GM18507 (cell line): ENCODE measurements at regions not wholly inside any gene's neighbourhood (a gene's known extent, or its start where the extent isn't known, plus 50 kb on each side); places are given as distances from the start of the nearest gene placed in this dataset.
"Not testable (repeated sequence)": the region's sequence is repeated elsewhere in the genome, so short reads cannot be mapped to it uniquely, and the experiment has no call there.

Experiments used
- DNase-seq: peaks from one replicate; pipeline ENCODE4 v3.0.0; 2011; ENCODE audit warnings: low read depth; ENCODE audit not compliant: insufficient read length; ENCODE audit errors: extremely low spot score
- FAIRE-seq: peaks from 2 replicates; lab custom pipeline; 2011; peaks lifted over from hg19 to GRCh38; lab: Jason Lieb, UNC

DNA sequence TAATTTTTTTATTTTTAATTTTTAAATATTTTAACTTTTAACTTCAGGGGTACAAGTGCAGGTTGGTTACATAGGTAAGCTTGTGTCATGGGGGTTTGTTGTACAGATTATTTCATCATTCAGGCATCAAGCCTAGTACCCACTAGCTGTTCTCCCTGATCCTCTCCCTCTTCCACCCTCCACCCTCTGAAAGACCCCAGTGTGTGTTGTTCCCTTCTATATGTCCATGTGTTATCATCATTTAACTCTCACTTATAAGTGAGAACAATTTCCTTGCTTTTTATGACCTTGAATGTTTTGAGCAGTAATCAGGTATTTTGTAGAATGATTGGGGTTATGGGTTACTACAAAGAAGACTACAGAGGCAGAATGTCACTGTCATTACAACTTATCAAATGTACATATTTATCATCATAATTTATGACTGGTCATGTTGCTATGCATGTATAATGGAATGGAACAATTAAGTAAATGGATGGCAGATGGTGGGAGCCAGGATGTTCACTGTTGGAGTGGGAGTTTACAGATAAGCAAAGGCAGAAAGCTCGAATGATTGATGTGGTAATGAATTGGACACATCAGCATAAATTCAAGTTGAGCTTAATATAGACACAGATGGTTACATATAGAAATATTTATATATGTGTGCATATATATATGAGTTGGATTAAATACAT, 563.8 kb upstream of the ROBO1 start:
- FAIRE-seq (no peak), DNase-seq (no peak)

GRCh38 chr3:80314541-80314940, 546.7 kb upstream of the ROBO1 start:
- not testable (repeated sequence) for FAIRE-seq, DNase-seq

GRCh38 chr3:80308637-80309036, 540.8 kb upstream of the ROBO1 start:
- no peak for FAIRE-seq
- no peak for DNase-seq

- DNase-seq (no peak), FAIRE-seq (no peak)
Observed at GRCh38 chr3:80307844-80308243, 540.0 kb upstream of the ROBO1 start.

- FAIRE-seq (no peak), DNase-seq (no peak)
Observed at GRCh38 chr3:80297720-80298119, 529.9 kb upstream of the ROBO1 start.

- no peak for DNase-seq
- no peak for FAIRE-seq
Observed at GRCh38 chr3:80285388-80285787, 517.6 kb upstream of the ROBO1 start.

DNA sequence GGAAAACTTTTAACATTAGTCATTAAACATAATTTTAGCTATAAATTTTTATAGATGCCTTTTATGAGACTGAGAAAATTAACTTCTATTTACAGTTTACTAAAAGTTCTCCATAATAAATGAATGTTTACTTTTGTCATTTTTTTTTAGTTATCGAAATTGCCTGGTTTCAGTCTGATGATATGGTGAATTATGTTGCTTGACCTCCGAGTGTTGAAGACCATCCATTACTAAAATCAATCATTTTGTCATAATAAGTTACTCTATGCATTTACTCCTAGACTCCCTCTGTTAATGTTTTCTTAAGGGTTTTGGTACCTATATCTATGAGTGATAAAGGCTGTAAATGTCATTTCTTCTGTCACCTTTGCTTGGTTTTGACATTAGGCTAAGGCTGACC, 516.0 kb upstream of the ROBO1 start:
- DNase-seq, result no peak
- FAIRE-seq, result no peak

DNA sequence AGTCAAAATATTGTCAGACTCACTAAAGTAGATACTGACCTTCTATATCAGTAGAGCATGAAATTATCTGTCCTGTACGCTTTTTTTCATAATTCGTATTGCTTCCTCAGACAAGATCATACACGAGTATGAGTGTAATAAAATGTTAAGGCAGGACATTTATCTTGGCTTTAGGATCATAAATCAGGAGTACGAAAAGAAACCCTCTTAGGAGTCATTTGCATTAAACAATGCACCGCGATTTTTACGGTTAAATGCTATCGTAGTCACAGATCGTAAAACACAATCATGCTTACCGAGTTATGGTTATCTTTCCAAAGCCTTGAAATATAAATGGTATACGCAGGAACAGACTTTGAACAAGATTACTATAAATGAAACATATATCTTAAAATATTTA, 510.3 kb upstream of the ROBO1 start:
- no peak for DNase-seq
- FAIRE-seq, result no peak

DNA sequence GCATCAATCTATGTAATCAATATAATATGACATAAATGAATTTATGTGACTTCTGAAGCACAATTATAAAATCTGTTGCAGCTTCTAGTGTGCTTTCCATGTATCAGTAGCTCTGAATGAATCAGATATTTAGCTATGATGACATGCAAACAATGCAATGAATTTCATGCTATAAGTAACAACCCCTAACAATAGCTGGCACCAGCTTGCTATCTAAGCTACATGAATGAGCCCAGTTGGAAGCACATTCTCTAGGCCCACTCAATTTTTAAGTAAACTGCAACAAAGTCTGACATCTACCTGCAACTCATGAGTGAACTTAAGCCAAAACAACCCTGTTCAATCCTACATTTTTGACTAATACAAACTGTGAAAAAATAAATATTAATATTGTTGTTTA, 507.3 kb upstream of the ROBO1 start:
- DNase-seq, result no peak
- FAIRE-seq, result no peak

DNA sequence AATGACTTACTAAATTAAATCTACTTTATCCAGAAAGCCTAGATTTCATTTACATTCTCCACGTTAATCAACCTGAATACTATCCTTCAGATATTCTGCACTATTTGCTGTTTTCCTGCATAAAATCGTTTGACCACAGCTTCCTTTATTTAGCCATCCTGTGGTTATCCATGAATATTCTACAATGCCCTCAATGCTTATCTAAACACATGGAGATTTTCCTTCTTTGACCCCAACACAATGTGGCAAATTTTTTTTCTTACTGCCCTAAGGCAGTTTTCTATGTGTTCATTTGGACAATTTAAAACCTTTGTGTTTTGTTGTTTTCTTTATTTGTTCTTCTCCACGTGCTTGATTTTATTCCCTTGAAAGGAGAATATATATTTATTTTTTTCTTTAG, 495.5 kb upstream of the ROBO1 start:
- FAIRE-seq (no peak), DNase-seq (no peak)

- FAIRE-seq, result no peak
- DNase-seq, result no peak
Observed at GRCh38 chr3:80261082-80261481, 493.3 kb upstream of the ROBO1 start.

DNA sequence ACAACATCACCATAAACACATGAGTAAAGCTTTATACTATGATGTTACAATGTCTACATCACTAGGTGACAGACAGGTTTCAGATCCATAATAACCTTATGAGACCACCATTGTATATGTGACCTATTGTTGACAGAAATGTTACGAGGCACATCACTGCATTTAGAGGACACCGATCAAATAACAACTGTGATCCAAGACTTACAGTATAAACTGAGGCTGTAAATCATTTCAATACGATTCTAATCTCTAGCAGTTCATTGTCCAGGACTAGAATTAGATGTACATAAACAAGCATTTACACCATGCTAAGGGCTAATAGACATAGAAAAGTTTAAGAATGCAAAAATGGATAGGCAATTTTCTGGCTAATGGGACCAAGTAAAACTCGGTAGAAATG, 491.9 kb upstream of the ROBO1 start:
- FAIRE-seq (no peak), DNase-seq (no peak)

- FAIRE-seq (no peak), DNase-seq (no peak)
Observed at GRCh38 chr3:80252113-80252512, 484.3 kb upstream of the ROBO1 start.

- FAIRE-seq, result no peak
- DNase-seq, result no peak
Observed at GRCh38 chr3:80247766-80248165, 480.0 kb upstream of the ROBO1 start.

DNA sequence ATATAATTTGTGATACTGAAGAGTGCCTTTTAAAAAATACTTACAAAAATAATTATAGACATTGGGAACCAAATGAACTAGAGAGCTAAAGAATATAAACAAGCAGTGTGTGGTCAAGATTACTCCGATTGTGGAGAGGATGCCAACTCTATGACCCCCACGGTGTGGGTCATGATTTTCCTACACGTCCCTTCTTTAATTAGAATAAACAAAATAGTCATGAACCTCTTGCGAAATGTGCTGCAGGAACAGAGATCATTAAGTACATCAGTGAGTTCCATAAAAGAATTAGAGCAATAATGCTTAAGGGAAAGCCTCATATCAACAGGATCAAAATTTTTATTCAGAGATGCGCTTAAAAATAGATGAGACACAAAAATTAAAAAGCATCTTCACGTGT, 476.6 kb upstream of the ROBO1 start:
- DNase-seq (no peak), FAIRE-seq (no peak)

DNA sequence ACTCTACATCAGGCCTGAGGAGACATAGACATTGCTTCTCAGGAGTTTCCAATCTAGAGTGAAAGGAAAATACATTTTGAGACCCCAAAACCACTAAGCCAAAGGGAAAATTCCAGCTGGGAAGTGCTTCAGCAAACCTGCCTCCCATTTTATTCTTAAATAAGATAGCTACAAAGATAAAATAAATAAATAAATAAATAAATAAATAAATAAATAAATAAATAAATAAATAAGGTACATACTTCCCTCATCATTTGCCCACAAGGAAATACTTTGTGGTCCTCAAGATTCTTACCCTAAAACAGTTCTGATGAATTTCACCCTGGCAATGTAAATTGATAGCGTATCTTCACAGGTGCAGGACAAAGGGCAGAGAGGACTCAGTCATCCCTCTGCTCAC, 474.0 kb upstream of the ROBO1 start:
- no peak for FAIRE-seq
- no peak for DNase-seq

DNA sequence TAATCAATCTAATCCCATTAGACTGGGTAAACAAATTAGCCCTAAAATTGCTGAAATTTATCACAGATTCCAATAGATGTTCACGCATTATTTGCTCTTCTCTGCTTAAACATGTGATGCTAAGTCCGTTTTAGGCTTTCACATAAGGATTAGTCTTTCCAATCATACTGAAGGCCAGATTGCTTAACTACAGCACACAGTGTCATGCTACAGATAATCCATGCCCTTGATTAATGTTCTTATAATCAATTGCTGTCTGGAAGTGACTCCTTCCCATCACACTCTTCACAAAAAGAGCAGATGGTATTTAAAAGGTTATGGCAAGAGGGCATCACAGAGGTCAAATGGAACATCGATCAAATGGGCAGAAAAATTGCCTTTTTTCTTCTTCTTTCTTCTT, 471.5 kb upstream of the ROBO1 start:
- no peak for DNase-seq
- FAIRE-seq, result no peak

DNA sequence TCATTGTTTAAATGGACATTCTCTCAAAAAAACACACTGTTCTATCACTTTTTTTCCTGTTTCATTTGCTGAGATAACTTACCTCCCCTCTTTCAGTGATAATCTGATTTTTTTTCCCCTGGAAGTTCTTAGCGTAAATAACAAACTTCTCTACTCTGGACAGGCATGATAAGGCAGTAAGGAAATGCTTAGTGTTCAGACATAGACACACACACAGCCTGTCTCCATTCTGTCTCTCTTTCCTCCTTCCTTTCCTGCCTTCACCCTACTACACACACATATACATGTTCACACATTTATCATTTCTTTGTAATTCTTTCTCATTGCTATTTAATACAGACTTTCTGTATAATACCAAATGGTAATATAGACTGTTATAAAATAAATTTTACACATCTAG, 470.8 kb upstream of the ROBO1 start:
- FAIRE-seq, result no peak

GRCh38 chr3:80238152-80238551, 470.4 kb upstream of the ROBO1 start:
- DNase-seq (no peak), FAIRE-seq (no peak)

More for the DNA sequence above, 470.8 kb upstream of the ROBO1 start:
- DNase-seq, result no peak

GRCh38 chr3:80234706-80235105, 466.9 kb upstream of the ROBO1 start:
- no peak for FAIRE-seq
- DNase-seq, result no peak

- no peak for DNase-seq
- FAIRE-seq, result no peak
Observed at GRCh38 chr3:80233576-80233975, 465.8 kb upstream of the ROBO1 start.

- DNase-seq (no peak), FAIRE-seq (no peak)
Observed at GRCh38 chr3:80232760-80233159, 465.0 kb upstream of the ROBO1 start.
